Mesenchymal stem cell (in vitro differentiated cells and primary cell): ENCODE measurements at regions not wholly inside any gene's neighbourhood (a gene's known extent, or its start where the extent isn't known, plus 50 kb on each side); places are given as distances from the start of the nearest gene placed in this dataset.

Experiments
- DNase-seq: peaks from one replicate; pipeline ENCODE4 v3.0.0-alpha.2; 2013
- H2AFZ ChIP-seq: one replicate; pipeline ENCODE4 v1.6.1; 2013; ENCODE audit warnings: low read depth, mild to moderate bottlenecking, control low read depth, inconsistent platforms, low read length, moderate library complexity
- H2AK5ac ChIP-seq: 2 replicates; pipeline ENCODE4 v1.6.1; 2013; ENCODE audit warnings: low read length, moderate library complexity, mild to moderate bottlenecking, inconsistent platforms; ENCODE audit not compliant: severe bottlenecking
- H2BK120ac ChIP-seq: one replicate; pipeline ENCODE4 v1.6.1; 2013; ENCODE audit warnings: low read depth, mild to moderate bottlenecking, inconsistent platforms, low read length, moderate library complexity
- H2BK12ac ChIP-seq, 2 experiments: one replicate each; pipeline ENCODE4 v1.6.1; 2013; ENCODE audit warnings: inconsistent platforms in 2 of 2, low read length in 2 of 2, mild to moderate bottlenecking in 2 of 2, moderate library complexity in 2 of 2, control low read depth in 1 of 2
- H2BK15ac ChIP-seq: one replicate; pipeline ENCODE4 v1.6.1; 2013; ENCODE audit warnings: mild to moderate bottlenecking, low read depth, inconsistent platforms; ENCODE audit not compliant: poor library complexity, severe bottlenecking
- H2BK5ac ChIP-seq: 2 replicates; pipeline ENCODE4 v1.6.1; 2013; ENCODE audit warnings: low read depth, mild to moderate bottlenecking, low read length, control low read depth, inconsistent platforms; ENCODE audit not compliant: poor library complexity, severe bottlenecking
- H3K14ac ChIP-seq, 2 experiments: one replicate each; pipeline ENCODE4 v1.6.1; 2013; ENCODE audit warnings: inconsistent platforms in 2 of 2, low read length in 2 of 2, control low read depth in 1 of 2, mild to moderate bottlenecking in 1 of 2, moderate library complexity in 1 of 2
- H3K18ac ChIP-seq, 2 experiments: one replicate each; pipeline ENCODE4 v1.6.1; 2013; ENCODE audit warnings: inconsistent platforms in 2 of 2, low read length in 2 of 2, control low read depth in 1 of 2, low read depth in 1 of 2, mild to moderate bottlenecking in 1 of 2
- H3K23ac ChIP-seq, 2 experiments: one replicate each; pipeline ENCODE4 v1.6.1; 2013; ENCODE audit warnings: inconsistent platforms in 2 of 2, low read length in 2 of 2, mild to moderate bottlenecking in 2 of 2, moderate library complexity in 2 of 2, control low read depth in 1 of 2
- H3K27ac ChIP-seq: 2 replicates; pipeline ENCODE4 v1.5.1; 2013; ENCODE audit warnings: mild to moderate bottlenecking, moderate library complexity, low read length, control low read depth, inconsistent platforms; ENCODE audit not compliant: poor library complexity, severe bottlenecking
- H3K27me3 ChIP-seq, 2 experiments: 2 replicates each; pipeline versions ENCODE4 v1.6.1 to v1.7.0; 2013; ENCODE audit warnings: low read length in 2 of 2, mild to moderate bottlenecking in 2 of 2, moderate library complexity in 2 of 2, control low read depth in 1 of 2, inconsistent platforms in 1 of 2; ENCODE audit not compliant: control insufficient read depth in 1 of 2, insufficient read depth in 1 of 2
- H3K36me3 ChIP-seq, 2 experiments: 2 replicates each; pipeline versions ENCODE4 v1.6.1 to v1.7.0; 2013; ENCODE audit warnings: low read length in 2 of 2, control low read depth in 1 of 2, inconsistent platforms in 1 of 2, low read depth in 1 of 2, mild to moderate bottlenecking in 1 of 2; ENCODE audit not compliant: insufficient read depth in 2 of 2, control insufficient read depth in 1 of 2
- H3K4ac ChIP-seq, 2 experiments: one replicate each; pipeline ENCODE4 v1.6.1; 2013; ENCODE audit warnings: inconsistent platforms in 2 of 2, low read length in 2 of 2, mild to moderate bottlenecking in 2 of 2, moderate library complexity in 2 of 2, control low read depth in 1 of 2, low read depth in 1 of 2
- H3K4me1 ChIP-seq: 2 replicates; pipeline ENCODE4 v1.6.1; 2013; ENCODE audit warnings: low read depth, low read length, control low read depth; ENCODE audit not compliant: control insufficient read depth, insufficient read depth
- H3K4me2 ChIP-seq: 2 replicates; pipeline ENCODE4 v1.6.1; 2013; ENCODE audit warnings: low read length, mild to moderate bottlenecking, inconsistent platforms; ENCODE audit not compliant: poor library complexity, severe bottlenecking
- H3K4me3 ChIP-seq, 2 experiments: 2 replicates each; pipeline versions ENCODE4 v1.5.1 to v1.7.0; 2013; ENCODE audit warnings: low read length in 2 of 2, mild to moderate bottlenecking in 2 of 2, control low read depth in 1 of 2, low read depth in 1 of 2; ENCODE audit not compliant: insufficient read depth in 1 of 2
- H3K79me1 ChIP-seq: replicated peaks from 2 replicates; pipeline ENCODE4 v1.6.1; 2013; ENCODE audit warnings: mild to moderate bottlenecking, control low read depth, low read length, inconsistent platforms; ENCODE audit not compliant: poor library complexity, severe bottlenecking
- H3K9ac ChIP-seq: 2 replicates; pipeline ENCODE4 v1.7.0; 2013; ENCODE audit warnings: mild to moderate bottlenecking, low read length, moderate library complexity
- H3K9me3 ChIP-seq: 2 replicates; pipeline ENCODE4 v1.7.0; 2013; ENCODE audit warnings: mild to moderate bottlenecking, low read length; ENCODE audit not compliant: control insufficient read depth
- H4K8ac ChIP-seq: one replicate; pipeline ENCODE4 v1.6.1; 2013; ENCODE audit warnings: inconsistent platforms, mild to moderate bottlenecking, low read length, moderate library complexity
- H4K91ac ChIP-seq: one replicate; pipeline ENCODE4 v1.6.1; 2013; ENCODE audit warnings: mild to moderate bottlenecking, low read length, inconsistent platforms
- WGBS: methylation state at CpG from one replicate; pipeline ENCODE4 v1.1.7; 2013; ENCODE audit warnings: mixed read lengths; 5-methylcytosine and 5-hydroxymethylcytosine counted together

DNA sequence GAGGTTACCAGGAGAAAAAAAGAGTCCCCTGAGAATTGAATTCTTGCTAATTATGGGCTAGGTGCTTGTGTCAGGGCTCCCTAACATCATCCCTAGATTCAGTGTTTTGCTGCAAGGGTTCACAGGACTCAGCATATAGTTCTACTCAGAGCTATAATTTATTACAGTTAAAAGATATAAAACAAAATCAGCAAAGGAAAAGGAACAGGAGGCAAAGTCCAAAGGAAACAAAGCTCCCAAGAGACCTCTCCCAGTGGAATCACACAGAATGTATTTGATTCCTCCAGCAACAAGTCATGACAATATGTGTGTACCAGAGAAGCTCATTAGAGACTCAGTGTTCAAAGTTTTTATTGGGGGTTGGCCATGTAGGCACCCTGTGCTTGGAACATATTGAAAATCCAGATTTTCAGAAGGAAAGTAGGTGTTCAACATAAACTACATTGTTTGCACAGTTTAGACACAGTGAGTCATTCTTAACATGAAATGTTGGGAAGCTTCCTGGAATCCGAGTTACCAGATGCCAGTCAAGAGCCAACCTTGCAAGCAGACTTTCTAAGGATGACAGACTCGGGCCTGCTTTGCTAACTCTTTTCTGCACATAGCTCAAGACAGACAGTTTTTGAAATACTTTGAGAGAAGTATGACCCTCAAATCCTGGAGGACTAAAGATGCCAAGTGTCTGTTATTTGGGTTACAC, 311.3 kb upstream of the EMCN start:
- no peak overlapping the region for H3K4me3 ChIP-seq
- H3K4me1 ChIP-seq = no peaks in the 10 kb centered on the region
- no peak overlapping the region for H2BK12ac ChIP-seq
- WGBS = 88% methylated on average over 2 of the region's 2 CpGs
- no peak overlapping the region for H3K4me2 ChIP-seq
- H3K18ac ChIP-seq = no peak overlapping the region
- H3K27ac ChIP-seq = no peak overlapping the region
- no peak overlapping the region for H2BK15ac ChIP-seq
- no peak overlapping the region for H2BK120ac ChIP-seq
- no peak overlapping the region for H2AFZ ChIP-seq
- H4K91ac ChIP-seq = no peak overlapping the region
- H2AK5ac ChIP-seq = no peak overlapping the region
- no peak overlapping the region for H3K4ac ChIP-seq
- no peaks in the 10 kb centered on the region for H3K9me3 ChIP-seq
- H3K36me3 ChIP-seq = no peaks in the 10 kb centered on the region
- no peak overlapping the region for H3K9ac ChIP-seq
- H3K23ac ChIP-seq = no peak overlapping the region
- H3K27me3 ChIP-seq = no peaks in the 10 kb centered on the region
- H2BK5ac ChIP-seq = no peak overlapping the region
- H4K8ac ChIP-seq = no peak overlapping the region
- no peak overlapping the region for H3K14ac ChIP-seq
- no peaks in the 10 kb centered on the region for H3K79me1 ChIP-seq
- DNase-seq = no peak

DNA sequence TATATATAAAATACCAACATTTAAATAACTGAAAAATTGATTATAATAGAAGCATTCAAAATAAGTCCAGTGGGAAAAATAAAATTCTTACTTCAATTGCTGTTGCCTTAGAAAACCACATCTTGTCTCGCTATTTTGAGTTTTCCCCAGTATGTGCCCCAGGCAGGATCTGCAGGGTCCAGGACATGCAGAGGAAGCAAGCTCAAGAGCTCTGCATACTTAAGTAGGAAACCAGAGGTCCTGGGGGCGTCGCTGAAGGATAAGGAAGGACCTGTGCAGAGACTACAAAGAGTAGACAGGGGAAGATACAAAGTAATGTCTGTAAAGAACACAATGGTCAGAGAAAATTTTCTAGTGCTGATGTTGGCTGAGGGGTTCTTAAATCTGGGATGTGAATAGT, 310.5 kb upstream of the EMCN start:
- no peaks in the 10 kb centered on the region for H3K9me3 ChIP-seq
- no peak overlapping the region for H4K91ac ChIP-seq
- H3K27ac ChIP-seq = no peak overlapping the region
- no peak overlapping the region for H3K4ac ChIP-seq
- H2BK15ac ChIP-seq = no peak overlapping the region
- no peak overlapping the region for H3K4me3 ChIP-seq
- no peaks in the 10 kb centered on the region for H3K27me3 ChIP-seq
- no peak overlapping the region for H3K9ac ChIP-seq
- H3K14ac ChIP-seq = no peak overlapping the region
- no peak overlapping the region for H2BK5ac ChIP-seq
- H2BK12ac ChIP-seq = no peak overlapping the region
- H3K36me3 ChIP-seq = no peaks in the 10 kb centered on the region
- no peaks in the 10 kb centered on the region for H3K79me1 ChIP-seq
- no peak overlapping the region for H3K18ac ChIP-seq
- no peak overlapping the region for H2AFZ ChIP-seq
- no peaks in the 10 kb centered on the region for H3K4me1 ChIP-seq
- DNase-seq = no peak
- no peak overlapping the region for H2AK5ac ChIP-seq
- H2BK120ac ChIP-seq = no peak overlapping the region
- no peak overlapping the region for H4K8ac ChIP-seq
- H3K4me2 ChIP-seq = no peak overlapping the region
- 83% methylated on average over 3 of the region's 3 CpGs for WGBS
- no peak overlapping the region for H3K23ac ChIP-seq

DNA sequence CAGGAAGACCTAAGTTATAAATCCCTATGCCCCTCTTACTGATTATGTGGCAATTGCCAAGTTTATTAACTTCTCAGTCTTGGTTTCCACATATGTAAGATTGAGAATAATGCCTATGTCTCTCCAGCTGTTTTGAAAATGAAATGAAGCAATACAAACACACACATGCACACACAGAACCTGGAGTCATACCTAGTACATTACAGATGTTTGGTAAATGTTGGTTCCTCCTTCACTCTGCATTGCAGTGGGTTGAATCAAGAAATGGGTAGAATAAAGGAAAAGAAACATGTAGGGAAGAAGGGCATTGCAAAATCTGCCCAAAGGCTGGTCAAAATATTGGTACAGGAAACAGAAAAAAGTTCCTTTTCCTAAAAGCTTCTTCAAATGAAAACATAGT, 309.9 kb upstream of the EMCN start:
- no peak overlapping the region for H4K8ac ChIP-seq
- no peaks in the 10 kb centered on the region for H3K36me3 ChIP-seq
- no peak overlapping the region for H3K14ac ChIP-seq
- H3K23ac ChIP-seq = no peak overlapping the region
- H2BK120ac ChIP-seq = no peak overlapping the region
- H3K79me1 ChIP-seq = no peaks in the 10 kb centered on the region
- no peak overlapping the region for H2BK12ac ChIP-seq
- no peaks in the 10 kb centered on the region for H3K9me3 ChIP-seq
- no peak overlapping the region for H3K18ac ChIP-seq
- no peaks in the 10 kb centered on the region for H3K4me1 ChIP-seq
- no peak overlapping the region for H2BK5ac ChIP-seq
- no peak overlapping the region for H2AK5ac ChIP-seq
- H2AFZ ChIP-seq = no peak overlapping the region
- H3K9ac ChIP-seq = no peak overlapping the region
- no peak for DNase-seq
- no peak overlapping the region for H3K27ac ChIP-seq
- no peak overlapping the region for H2BK15ac ChIP-seq
- H3K4me3 ChIP-seq = no peak overlapping the region
- H3K4ac ChIP-seq = no peak overlapping the region
- no peak overlapping the region for H3K4me2 ChIP-seq
- no peak overlapping the region for H4K91ac ChIP-seq
- no peaks in the 10 kb centered on the region for H3K27me3 ChIP-seq

DNA sequence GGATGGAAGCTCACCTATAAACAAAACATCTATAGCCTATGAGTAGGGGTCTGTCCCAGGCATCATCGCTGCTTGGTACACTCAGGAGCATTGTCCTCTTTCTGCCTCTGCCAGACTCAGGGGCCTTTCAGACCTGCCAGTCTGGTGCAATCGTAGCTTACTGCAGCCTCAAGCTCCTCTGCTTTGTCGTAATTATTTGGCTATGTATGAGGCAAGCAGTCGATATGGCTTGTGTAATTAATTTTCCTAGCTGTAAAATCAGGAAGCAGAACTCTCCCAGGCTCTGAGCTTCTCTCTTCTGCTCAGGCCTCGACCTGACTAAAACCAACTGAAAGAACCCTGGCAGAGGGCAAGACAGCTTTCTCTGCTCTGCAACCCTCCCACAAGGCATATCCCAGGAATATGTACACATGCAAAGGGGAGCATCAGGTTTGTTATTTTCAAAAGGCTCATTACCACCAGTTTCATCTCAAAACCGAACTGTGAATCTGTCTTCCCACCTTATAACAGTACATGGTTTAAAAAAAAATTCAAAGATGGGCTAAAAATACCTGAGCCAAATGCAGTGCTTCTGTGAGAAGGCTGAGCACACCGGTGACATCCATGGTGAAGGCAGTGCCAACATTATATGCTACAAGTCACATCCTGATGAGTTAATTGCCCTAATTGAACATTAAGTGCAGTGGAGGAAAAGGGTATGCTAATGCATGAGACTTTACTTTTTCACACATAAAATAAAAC, 309.2 kb upstream of the EMCN start:
- no peak for DNase-seq
- no peak overlapping the region for H2BK12ac ChIP-seq
- no peak overlapping the region for H3K4ac ChIP-seq
- H2BK120ac ChIP-seq = no peak overlapping the region
- H3K36me3 ChIP-seq = no peaks in the 10 kb centered on the region
- H4K8ac ChIP-seq = no peak overlapping the region
- no peaks in the 10 kb centered on the region for H3K9me3 ChIP-seq
- H3K27me3 ChIP-seq = no peaks in the 10 kb centered on the region
- H2AK5ac ChIP-seq = no peak overlapping the region
- no peak overlapping the region for H3K4me2 ChIP-seq
- H4K91ac ChIP-seq = no peak overlapping the region
- no peak overlapping the region for H3K14ac ChIP-seq
- no peak overlapping the region for H3K27ac ChIP-seq
- no peaks in the 10 kb centered on the region for H3K79me1 ChIP-seq
- H3K18ac ChIP-seq = no peak overlapping the region
- no peak overlapping the region for H2AFZ ChIP-seq
- no peak overlapping the region for H2BK5ac ChIP-seq
- H2BK15ac ChIP-seq = no peak overlapping the region
- H3K4me3 ChIP-seq = no peak overlapping the region
- no peaks in the 10 kb centered on the region for H3K4me1 ChIP-seq
- no peak overlapping the region for H3K9ac ChIP-seq
- 87% methylated on average over 7 of the region's 7 CpGs for WGBS
- H3K23ac ChIP-seq = no peak overlapping the region
